Epithelial cell of esophagus (primary cell): ENCODE measurements at regions not wholly inside any gene's neighbourhood (a gene's known extent, or its start where the extent isn't known, plus 50 kb on each side); places are given as distances from the start of the nearest gene placed in this dataset.

Experiments used
- DNase-seq: peaks from one replicate; pipeline ENCODE4 v3.0.0; 2010; ENCODE audit warnings: low read depth
- H3K4me3 ChIP-seq: 2 replicates; pipeline ENCODE4 v1.5.1; 2011; ENCODE audit warnings: mild to moderate bottlenecking, low read length, control low read depth
- CTCF ChIP-seq: IDR thresholded peaks from 2 replicates; pipeline ENCODE4 v1.5.1; 2011; ENCODE audit warnings: low read depth, mild to moderate bottlenecking, low read length, control low read depth, inconsistent platforms; ENCODE audit not compliant: insufficient read depth; ENCODE audit errors: missing control alignments

DNA sequence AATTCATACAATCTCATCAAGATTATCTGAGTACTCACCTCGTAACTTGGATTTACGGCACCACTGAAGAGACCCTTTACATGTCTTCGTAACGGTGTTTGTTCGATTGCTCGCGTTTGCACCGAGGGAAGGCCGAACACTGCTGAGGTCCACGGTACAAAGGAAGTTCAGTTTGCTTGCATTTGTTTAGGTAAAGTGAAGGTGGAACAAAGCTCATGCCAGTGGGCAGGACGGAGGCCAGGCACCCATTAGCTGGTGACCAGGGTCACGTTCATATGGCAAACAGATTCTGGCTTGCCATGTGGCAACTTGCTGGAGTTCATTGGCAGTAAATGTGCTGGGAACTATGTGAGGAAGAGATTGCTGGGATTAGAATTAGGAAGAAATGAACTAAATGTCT lies 164.8 kb downstream of the MACROH2A1 start:
- DNase-seq, result no peak
- H3K4me3 ChIP-seq, result no peak overlapping the region

GRCh38 chr5:135233477-135233876 lies 165.6 kb downstream of the MACROH2A1 start:
- no peak for TF ChIP-seq CTCF
- no peak for DNase-seq
- no peak overlapping the region for H3K4me3 ChIP-seq

More for the DNA sequence above, 164.8 kb downstream of the MACROH2A1 start:
- no peak for TF ChIP-seq CTCF

GRCh38 chr5:135232958-135233357 lies 166.1 kb downstream of the MACROH2A1 start:
- TF ChIP-seq CTCF, result no peak
- H3K4me3 ChIP-seq, result no peak overlapping the region
- DNase-seq, result peak; percentile 35

DNA sequence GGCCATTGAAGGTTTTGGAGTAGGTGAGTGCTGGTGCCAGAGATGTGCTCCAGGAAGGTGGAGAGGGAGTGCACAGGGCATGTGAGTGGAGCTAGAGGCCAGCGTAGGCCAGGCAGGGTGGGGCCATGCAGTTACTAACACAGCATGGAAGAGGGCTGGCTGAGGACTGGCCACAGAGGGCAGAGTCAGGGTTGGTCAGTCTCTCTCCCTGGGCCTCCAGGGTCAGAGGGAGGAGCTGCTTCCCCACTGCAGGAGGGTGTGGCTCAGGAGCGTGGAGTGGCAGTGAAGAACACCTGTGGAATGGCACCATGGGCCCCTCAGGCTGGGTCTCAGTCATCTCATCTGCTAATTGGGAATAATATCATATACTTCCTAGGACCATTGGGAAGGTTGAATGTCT lies 167.7 kb downstream of the MACROH2A1 start:
- no peak for DNase-seq
- no peak overlapping the region for H3K4me3 ChIP-seq
- no peak for TF ChIP-seq CTCF

GRCh38 chr5:135230251-135230925 lies 168.6 kb downstream of the MACROH2A1 start:
- DNase-seq, result peak; percentile 35
- TF ChIP-seq CTCF, result no peak
- no peak overlapping the region for H3K4me3 ChIP-seq

DNA sequence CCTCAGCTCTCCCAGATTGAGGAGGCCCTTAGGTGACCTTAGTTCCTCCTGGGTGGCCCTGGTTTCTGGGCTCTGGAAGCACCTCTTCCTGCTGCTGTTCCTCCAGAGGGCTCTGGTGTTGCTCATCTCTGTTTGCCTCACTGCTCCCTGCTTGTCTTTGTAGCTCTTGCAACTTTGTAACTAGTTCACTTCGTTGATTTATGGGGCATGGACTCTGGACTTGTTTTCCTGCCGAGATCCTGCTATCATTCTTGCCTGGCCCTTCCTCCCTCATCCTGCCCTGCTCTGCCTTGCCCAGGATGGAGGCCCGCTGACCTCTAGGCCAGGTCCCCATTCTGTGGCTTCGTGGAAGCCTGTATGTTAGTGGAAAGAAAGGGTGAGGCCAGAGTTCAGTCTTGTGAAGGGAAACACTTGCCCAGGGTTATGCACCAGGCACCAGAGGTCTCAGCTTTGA lies 169.3 kb downstream of the MACROH2A1 start:
- no peak for DNase-seq
- no peak overlapping the region for H3K4me3 ChIP-seq
- TF ChIP-seq CTCF, result no peak

DNA sequence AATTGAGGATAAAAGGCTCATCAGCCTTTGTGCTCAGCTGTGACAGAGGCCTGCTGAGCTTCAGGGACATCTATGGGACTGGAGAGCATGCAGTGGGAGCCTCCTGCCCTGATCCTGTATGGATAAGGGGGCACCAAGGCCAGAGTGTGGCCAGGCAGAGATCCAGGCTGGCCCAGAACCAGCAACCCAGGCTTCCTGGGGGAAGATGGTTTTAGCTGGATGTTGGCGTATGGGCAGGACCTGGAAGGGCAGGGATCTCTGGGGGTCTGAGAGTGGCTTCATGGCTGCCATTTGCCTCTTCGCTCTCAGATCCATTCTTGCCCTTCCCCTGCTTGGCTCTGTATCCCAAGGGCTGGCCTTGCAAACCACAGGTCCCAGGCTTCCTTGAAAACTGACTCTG lies 169.9 kb downstream of the MACROH2A1 start:
- no peak for DNase-seq
- TF ChIP-seq CTCF, result no peak
- H3K4me3 ChIP-seq, result no peak overlapping the region
